Renal cortical epithelial cell (primary cell): ENCODE measurements at regions not wholly inside any gene's neighbourhood (a gene's known extent, or its start where the extent isn't known, plus 50 kb on each side); places are given as distances from the start of the nearest gene placed in this dataset.
"Not testable (repeated sequence)": the region's sequence is repeated elsewhere in the genome, so short reads cannot be mapped to it uniquely, and the experiment has no call there.

Experiments used
- DNase-seq: peaks from one replicate; pipeline ENCODE4 v3.0.0-alpha.2; 2011; ENCODE audit warnings: low read depth

DNA sequence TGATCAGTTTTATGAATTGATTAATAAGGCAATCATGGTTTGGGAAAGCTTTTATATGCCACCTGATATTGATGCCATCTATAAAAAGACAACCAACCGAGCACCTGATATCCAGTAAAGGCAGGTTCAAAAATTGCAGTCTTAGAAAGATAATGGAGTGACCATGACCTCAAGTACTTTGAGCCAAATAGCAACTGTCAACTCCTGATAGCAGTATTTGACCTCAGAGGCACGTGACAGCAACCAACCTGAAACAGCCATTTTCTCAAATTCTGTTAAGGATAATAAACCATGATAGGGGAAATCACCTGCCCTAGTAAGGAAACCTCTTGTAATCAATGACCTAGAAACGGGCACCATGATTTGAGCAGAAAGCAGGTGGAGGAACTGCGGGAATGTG, 77.1 kb upstream of the NFE2L3 start:
- no peak for DNase-seq

DNA sequence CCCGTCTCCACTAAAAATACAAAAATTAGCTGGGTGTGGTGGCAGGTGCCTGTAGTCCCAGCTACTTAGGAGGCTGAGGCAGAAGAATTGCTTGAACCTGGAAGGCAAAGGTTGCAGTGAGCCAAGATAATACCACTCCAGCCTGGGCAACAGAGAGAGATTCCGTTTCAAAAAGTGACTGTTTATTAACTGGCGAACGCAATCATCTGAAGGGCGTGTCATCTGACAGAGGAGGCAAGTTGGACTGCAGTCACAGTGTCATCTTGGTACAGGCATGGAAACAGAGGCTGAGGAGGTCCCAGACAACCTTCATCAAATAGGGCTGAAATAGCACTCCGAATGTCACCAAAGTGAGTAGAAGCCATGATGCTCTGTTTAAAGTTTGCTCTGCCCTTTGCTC, 75.3 kb upstream of the NFE2L3 start:
- no peak for DNase-seq

DNA sequence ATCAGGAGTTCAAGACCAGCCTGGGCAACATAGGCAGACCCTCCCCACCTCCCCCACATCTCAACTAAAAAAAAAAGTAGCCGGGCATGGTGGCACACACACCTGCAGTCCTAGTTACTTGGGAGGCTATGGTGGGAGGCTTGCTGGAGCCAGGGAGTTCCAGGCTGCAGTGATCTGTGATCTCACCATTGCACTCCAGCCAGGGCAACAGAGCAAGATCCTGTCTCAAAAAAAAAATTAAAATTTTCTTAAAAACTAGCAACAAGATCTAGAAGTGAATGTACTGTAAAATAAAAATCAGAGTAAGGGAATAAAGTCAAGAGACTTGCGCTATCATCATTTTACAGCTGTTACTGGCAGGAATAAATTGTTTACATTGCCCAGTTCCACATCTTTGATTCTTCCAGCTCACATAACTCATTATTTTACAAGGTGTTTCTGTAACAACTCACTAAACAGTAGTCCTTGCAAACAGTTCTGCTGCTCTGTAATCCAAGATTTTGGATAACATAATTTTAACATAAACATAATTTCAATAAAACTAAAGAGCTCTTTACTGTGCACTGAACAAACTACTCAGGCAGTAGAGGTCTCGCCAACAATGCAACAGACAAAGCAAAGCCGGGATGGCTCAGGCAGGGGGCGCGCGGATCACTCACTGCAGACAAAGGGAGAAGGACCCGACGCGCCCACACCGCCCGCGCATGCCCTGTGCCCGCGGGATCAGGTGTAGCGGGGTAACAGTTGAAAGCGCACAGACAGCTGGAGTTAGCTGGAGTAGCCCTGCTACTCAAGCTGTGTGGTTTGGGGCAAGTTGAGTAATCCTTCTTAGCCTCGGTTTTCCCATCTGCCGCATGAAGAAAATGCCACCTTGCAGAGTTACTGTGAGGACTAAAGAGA, 73.3 kb upstream of the NFE2L3 start:
- peak; percentile 63 for DNase-seq

DNA sequence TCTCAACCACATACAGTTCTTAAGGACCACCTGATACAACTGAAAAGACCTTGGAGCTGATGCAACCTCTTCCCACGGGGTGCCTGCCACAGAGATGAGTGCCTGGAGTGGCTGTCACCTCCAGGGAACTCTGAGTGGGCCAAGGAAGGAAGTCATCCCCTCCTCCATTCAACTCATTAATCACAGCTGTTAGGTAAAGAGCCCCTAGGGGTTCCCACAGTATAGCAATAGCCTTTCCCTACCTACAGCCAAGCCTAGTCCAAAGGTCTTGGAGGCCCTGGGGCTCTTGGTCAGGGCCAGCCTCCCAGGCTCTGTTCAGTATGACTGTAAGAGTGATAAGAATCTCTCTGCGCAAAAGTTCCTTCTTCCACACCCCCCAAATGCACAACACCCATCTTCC, 70.4 kb upstream of the NFE2L3 start:
- DNase-seq: no peak

DNA sequence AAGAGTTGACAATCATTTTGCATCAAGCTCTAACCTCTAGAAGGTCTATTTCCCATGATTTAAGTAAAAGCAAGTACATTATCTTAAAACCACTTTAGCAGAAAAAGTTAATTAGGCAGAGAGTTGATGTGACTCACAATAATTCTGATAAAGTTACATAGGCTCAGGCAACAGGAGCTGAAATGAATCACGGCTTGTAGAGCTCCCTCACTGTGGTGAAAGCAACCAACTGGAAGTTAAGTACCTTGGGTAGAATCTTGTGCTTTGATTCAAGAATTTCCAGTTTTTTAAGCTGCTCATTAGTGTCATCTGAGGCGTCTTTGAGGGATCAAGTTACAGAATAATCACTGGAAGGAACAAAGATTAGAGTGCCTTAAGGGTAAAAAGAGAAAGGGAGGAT, 68.9 kb upstream of the NFE2L3 start:
- peak; percentile 82 for DNase-seq

DNA sequence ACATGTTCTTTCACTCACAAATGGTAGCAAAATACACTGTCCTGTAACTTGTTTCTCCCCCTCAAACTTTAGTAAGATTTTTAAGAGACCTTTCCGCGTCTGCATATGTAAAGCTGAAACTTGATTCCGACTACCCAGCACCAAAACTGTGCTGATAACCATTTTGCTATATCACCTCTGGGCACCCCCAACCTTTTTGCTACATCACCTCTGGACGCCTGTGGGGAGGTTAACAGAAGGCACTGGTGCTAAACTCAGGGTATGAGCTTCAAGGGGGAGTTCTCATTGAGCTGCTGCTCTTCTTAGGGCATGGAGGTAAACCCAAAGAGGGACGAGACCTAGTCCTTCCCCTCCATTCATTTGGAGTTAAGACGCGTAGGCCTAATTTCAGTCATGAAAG, 67.6 kb upstream of the NFE2L3 start:
- no peak for DNase-seq

DNA sequence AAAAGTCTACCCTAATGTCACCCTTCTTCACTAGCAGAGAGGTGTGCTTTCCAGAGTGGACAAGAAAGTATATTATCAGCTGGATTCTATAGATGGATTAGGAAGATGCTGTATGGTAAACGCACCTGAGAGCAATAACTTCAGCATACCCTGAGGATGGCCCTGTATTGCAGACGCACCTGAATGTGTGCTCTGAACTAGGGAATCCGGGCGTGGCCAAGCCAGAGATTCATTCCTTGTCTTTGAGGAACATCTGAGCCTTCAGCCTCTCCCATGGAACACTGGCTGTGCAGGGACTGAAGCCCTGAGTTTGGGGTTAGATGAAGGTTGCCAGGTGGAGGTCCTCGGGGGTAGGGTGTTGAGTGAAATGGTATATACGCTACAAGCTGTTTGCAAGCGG, 66.2 kb upstream of the NFE2L3 start:
- no peak for DNase-seq

DNA sequence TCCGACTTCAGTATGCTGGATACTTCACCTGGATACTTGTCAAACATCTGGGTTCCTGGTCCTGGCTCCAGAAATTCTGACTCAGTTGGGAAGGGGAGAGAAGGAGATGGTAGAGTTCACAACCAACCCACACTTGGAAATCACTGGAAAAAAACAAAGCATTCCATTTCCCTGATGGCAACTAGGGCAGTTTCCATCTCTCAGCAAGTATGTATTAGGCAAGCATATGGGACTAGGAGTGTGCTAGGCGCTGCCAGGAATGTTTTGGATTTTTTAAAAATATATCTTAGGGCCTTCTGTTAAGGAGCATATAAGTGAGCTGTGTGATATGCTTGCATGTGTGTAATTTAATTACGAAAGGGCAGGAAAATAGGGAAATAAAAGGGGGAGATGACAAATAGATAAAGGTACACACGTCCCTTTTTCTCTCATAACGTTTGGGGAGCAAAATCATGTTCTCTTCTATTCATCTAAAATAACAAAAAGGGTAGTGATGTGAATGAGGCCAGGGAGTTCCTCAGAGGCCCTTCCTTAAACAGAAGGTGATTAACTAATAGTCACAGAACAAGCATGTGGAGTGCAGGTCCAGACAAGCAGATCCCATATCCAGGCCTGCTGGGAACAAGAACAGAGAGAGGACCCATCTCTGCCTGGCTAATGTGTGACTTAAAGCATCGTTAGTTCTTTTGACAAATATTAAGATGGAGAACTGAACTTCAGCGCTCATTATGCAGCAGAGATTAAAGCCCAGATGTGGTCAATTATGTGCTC, 64.5 kb upstream of the NFE2L3 start:
- no peak for DNase-seq

DNA sequence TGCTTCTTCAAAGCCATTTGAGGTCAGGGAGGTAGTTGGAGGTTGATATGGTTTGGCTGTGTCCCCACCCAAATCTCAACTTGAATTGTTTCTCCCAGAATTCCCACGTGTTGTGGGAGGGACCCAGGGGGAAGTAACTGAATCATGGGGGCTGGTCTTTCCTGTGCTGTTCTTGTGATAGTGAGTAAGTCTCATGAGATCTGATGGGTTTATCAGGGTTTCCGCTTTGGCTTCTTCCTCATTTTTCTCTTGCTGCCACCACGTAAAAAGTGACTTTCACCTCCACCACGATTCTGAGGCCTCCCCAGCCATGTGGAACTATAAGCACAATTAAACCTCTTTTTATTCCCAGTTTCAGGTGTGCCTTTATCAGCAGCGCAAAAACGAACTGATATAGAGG, 62.5 kb upstream of the NFE2L3 start:
- DNase-seq: not testable (repeated sequence)

DNA sequence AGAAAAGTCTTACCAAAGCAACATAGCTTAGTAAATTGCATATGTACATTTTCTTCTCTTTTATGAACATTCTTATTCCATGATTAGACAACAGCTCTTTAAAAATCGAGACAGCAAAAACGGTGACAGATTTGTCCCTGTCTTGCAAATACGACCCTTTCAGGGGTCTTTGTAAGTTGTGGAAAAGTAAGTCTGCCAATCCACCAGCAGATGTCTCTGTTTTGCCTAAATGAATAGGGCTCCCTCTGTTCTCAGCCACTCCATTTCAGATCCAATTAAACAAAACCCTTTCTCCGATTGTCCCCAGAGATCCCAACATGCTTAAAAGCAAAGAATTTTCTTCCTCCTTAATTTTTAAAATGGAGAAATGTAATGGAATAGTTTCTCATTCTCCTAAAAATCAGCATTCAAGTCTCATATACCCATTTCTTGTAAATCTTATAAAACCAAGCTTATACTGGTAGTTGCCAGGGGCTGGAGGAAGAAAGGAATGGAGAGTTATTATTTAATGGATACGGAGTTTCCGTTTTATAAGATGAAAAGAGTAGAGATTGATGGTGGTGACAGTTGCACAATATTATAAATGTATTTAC, 61.0 kb upstream of the NFE2L3 start:
- peak; percentile 75 for DNase-seq

DNA sequence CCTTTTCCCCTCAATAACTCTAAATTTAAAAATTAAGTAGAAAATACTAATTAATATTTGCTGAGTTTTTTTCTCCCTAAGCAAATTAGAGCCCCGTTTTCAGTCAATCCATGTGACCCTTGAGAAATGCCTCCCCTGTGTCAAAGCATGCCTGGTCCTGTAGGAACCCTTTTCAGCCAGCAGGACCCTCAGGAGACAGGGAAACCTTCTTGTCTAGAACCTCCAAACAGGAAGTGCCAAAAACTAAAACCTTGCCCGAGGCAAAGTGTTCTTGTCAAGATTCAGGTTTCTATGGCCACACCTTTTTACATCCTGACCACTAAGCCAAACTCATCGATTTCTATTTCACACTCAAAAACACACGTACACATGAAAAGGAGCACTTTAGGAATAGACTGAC, 60.1 kb upstream of the NFE2L3 start:
- peak; percentile 46 for DNase-seq

DNA sequence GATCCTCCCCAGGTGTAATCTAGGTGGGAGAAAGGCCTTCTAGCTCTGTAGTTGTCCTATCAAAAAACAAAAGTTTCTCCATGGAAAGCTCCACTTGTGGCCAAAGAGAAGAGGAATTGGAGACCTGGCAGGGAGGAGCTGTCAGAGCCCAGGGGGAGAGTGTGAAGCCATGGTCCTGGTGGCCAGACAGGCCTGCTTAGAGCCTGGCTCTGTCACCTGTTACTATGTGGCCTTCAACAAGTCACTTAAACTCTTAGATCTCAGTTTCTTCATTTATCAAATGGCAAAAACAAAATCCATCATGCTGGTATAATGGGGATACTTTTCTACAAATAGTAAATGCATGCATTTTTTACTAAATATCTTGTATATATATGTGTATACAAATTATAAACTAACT, 59.0 kb upstream of the NFE2L3 start:
- DNase-seq: no peak

DNA sequence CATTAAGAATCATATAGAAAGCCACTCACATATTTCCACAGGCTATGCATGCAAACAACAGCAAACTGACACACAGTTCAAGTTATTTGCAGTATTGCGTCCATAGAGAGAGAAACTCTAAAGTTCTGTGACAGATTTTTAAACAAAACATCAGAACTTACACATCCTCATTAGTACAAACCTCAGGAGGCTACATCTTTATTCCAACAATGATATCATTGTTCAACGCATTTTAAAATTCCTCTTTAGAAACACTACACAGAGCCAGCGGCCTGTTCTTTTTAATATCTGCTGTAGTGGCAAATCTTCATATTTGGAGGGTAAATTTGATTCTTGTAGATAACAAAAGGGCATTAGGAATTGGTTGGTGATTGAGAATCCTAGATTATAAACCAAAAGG, 55.9 kb upstream of the NFE2L3 start:
- DNase-seq: no peak

DNA sequence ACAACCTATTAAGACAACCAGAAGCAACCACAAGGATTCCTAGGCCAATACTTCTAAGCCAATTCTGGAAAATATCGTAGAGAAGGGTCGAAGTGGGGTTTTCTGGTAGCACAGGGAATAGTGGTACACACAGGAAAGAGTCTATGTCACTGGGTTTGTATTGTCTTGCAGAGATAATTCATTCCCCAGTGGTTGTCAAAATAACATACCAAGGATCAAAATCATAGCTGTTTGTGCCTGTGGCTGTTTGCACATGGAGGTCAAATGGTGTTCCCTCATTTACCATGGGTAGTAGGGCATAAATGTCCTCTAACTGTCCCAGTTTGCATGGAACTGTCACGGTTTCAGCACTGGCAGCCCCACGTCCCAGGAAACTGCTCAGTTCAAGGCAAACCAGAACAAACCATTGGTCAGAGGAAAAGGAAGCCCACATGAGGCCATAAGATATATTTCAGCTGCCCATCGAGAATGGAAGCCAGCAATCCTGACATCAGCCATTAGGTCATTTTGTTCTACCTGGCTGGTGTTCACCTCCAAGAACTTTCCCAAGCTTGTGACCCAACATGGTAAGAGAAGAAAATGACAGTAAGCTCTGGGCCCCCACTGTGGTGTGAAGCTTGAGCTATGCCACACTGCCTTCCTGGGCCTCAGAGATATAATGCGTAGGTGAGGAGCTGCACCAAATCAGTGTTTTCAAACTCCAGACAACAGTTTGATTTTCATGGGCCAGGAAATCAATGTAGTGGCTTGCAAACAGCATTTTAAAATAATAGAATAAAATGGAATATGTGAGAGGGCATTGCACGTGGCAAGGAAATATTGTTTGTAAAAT, 53.9 kb upstream of the NFE2L3 start:
- DNase-seq: no peak

DNA sequence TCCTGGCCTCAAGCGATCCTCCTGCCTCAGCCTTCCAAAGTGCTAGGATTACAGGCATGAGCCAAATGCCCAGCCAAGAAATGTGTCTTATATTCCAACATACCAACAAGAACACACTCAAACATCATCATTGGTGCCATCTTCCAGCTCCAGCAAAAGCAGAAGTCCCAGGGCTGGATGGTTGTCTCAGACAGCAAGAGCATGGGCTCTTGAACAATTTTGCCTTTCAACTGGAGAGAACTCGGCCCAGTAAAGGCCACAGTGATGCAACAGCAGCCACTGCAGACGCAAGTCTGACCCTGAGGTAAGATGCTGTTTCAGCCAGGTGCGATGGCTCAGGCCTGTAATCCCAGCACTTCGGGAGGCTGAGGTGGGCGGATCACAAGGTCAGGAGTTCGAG, 52.8 kb upstream of the NFE2L3 start:
- DNase-seq: no peak

DNA sequence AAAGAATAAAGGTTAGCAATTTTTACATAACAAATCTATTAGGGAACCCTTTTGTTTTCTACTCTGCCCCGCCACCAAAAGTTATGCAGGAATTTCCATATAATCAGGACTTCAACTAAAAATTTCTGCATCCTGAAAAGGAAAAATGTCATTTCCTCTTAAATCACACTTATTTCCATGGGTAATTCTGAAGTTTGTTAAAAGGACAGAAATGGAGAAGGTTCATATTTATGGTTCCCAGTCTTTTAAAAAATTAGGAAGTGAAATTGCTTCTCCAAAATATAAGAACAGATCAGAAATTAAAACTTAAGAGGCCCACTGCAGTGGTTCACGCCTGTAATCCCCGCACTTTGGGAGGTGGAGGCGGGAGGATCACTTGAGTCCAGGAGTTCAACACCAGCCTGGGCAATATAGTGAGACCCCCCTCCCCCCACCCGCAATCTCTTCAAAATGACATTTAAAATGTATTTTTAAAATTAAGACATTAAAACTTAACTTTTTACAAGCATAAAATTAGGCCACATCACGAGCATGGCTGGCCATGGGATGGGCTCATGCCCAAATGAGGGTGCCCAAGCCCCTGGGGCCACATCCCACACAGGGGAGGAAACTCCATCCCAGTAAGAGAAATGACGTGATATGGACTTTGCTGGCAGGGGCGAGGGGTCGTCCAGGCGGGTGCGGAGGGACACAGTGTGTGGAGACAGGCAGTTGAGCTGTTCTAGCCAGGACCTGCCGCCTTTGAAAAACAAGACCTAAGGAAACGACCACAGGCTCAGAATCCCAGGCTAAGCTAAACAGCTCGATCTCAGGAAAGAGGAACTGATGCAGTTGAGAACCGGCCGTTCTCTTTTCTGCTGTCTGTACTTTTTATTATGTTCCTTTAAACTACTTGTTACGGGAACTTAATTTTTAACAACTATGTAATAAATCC, 51.3 kb upstream of the NFE2L3 start:
- no peak for DNase-seq

DNA sequence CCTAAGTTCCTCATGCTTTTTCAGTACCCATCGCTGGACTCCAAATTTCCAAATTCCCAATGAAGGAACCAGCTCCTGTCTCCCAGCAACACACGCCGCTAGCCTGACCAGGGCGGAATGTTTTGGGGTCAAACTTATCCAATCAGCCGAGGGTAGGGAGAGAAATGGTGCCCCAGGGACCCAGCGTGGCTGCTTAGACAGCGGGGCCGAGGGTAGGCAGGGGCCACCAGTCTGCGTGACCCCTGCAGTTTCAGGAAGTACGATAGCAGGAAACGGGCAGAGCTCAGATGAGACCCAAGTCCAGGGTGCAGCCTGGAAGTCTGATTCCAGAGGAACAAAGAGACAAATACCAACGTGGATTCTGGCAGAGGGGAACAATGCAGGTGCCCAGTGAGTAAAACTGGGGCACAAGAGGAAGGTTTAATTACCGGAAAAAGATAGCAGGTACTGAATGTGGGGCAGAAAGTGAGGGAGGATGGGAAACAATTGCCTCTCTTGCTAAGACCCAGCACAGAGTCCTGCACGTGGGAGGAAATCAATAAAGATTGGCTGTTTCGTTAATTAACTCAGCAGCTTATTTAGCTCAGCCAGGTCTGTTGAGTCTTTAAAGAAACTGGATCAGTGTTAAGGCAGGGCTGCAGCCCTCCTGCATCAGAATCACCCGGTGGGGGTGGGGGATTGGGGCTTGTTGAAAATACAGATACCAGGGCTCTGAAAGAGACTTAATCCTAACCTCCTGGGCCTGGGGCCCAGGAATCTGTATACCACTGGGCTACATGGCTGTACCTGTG, 50.4 kb upstream of the NFE2L3 start:
- DNase-seq: no peak

DNA sequence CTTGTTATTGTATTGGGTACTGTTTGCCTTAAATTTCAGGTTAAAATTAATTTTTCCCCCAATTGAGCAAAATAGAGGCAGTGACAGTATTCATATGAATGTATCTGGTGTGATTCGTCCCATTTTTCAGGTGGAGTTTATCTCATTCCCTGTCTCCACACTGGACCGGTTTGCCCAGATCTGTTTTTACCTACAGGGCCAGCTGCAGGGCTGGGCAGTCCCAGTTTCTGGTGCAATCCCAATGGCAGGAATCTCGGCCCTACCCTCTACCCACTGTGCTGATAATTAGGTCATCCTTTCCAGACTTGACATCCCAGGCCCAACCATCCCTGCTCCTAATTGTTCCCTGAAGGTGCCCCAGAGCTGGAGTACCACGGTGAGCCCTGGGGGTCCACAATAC, 49.8 kb upstream of the NFE2L3 start:
- DNase-seq: no peak
